ENCODE measurements at regions not wholly inside any gene's neighbourhood (a gene's known extent, or its start where the extent isn't known, plus 50 kb on each side); places are given as distances from the start of the nearest gene placed in this dataset.
"Not testable (repeated sequence)": the region's sequence is repeated elsewhere in the genome, so short reads cannot be mapped to it uniquely, and the experiment has no call there.

DNA sequence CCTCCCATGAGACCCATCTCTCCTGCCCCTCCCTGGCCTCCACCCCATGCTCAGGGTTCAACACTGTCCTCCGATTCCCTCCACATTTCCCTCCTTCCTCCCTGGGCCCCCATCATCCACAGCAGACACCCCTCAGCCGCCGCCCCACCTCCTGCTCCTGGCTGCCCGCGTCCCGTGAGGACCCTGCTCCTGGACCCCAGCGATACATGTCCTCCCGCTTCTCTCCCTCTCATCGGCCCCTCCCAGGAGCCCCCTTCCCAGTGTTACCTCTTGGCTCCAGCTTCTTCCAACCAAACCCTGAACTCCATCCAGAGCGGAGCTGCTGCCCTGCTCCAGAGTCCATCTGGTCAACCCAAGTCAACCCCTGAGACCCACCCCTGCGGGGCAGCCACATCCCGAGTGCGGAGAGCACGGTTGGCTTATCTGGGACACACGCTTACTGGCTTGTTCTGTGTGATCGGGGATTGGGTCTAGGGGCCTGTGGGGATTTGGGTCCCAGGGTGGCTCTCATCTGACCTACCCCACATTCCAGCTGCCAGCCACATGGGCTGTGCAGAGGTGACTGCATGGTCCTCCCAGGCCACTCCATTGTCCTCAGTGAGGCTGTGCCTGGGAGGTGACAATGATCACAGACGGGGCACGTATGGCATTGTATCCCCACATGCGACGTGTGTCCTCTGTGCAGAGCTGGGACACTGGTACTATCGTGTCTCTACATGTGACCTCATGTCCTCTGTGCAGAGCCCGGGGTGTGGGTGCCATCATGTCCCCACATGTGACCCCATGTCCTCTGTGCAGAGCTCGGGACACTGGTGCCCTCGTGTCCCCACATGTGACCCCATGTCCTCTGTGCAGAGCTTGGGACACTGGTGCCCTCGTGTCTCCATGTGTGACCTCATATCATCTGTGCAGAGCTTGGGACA is 333.6 kb downstream of the ADGRD1 start:
- Histone ChIP-seq H3K27me3 (no peaks in the 10 kb centered on the region), H3K27ac (no peak overlapping the region), H3K4me3 (no peak overlapping the region), H3K9me3 (no peaks in the 10 kb centered on the region), H3K36me3 (no peaks in the 10 kb centered on the region), H3K4me1 (no peaks in the 10 kb centered on the region)
- peak in 1 of 3 donors; percentile 30 for DNase-seq
- TF ChIP-seq, protein P1, sequence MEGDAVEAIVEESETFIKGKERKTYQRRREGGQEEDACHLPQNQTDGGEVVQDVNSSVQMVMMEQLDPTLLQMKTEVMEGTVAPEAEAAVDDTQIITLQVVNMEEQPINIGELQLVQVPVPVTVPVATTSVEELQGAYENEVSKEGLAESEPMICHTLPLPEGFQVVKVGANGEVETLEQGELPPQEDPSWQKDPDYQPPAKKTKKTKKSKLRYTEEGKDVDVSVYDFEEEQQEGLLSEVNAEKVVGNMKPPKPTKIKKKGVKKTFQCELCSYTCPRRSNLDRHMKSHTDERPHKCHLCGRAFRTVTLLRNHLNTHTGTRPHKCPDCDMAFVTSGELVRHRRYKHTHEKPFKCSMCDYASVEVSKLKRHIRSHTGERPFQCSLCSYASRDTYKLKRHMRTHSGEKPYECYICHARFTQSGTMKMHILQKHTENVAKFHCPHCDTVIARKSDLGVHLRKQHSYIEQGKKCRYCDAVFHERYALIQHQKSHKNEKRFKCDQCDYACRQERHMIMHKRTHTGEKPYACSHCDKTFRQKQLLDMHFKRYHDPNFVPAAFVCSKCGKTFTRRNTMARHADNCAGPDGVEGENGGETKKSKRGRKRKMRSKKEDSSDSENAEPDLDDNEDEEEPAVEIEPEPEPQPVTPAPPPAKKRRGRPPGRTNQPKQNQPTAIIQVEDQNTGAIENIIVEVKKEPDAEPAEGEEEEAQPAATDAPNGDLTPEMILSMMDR (IDR thresholded peaks at IDR 0.05) = no peak
- TF ChIP-seq POLR2A (IDR thresholded peaks at IDR 0.05) = no peak

DNA sequence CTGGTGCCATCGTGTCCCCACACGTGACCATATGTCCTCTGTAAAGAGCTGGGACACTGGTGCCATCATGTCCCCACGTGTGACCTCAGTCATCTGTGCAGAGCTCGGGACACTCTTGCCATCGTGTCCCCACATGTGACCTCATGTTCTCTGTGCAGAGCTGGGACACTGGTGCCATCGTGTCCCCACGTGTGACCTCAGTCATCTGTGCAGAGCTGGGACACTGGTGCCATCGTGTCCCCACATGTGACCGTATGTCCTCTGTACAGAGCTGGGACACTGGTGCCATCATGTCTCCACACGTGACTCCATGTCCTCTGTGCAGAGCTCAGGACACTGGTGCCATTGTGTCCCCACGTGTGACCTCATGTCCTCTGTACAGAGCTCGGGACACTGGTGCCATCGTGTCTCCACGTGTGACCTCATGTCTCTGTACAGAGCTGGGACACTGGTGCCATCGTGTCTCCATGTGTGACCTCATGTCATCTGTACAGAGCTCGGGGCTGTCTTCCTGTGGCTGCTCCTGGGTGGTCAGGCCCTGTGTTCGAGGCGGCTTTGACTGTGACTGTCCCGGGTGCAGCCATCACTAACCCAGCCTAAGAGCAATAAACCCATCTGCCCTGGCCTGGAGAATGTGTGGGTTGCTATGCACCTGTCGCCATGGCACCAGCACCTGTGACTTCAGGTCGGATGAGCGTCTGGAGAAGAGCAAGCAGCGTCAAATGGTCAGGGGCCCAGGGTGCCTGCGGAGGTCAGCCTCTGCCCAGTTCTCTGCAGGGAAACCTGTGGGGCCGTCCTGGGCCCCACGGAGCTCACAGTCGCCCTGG is 334.4 kb downstream of the ADGRD1 start:
- Histone ChIP-seq H3K27ac (no peak overlapping the region), H3K4me1 (no peaks in the 10 kb centered on the region), H3K9me3 (no peaks in the 10 kb centered on the region), H3K27me3 (no peaks in the 10 kb centered on the region), H3K4me3 (no peak overlapping the region), H3K36me3 (no peaks in the 10 kb centered on the region)
- peak in 1 of 3 donors; percentile 18 for DNase-seq
- TF ChIP-seq, protein P1 (IDR thresholded peaks at IDR 0.05) = no peak
- no peak for TF ChIP-seq POLR2A (IDR thresholded peaks at IDR 0.05)

DNA sequence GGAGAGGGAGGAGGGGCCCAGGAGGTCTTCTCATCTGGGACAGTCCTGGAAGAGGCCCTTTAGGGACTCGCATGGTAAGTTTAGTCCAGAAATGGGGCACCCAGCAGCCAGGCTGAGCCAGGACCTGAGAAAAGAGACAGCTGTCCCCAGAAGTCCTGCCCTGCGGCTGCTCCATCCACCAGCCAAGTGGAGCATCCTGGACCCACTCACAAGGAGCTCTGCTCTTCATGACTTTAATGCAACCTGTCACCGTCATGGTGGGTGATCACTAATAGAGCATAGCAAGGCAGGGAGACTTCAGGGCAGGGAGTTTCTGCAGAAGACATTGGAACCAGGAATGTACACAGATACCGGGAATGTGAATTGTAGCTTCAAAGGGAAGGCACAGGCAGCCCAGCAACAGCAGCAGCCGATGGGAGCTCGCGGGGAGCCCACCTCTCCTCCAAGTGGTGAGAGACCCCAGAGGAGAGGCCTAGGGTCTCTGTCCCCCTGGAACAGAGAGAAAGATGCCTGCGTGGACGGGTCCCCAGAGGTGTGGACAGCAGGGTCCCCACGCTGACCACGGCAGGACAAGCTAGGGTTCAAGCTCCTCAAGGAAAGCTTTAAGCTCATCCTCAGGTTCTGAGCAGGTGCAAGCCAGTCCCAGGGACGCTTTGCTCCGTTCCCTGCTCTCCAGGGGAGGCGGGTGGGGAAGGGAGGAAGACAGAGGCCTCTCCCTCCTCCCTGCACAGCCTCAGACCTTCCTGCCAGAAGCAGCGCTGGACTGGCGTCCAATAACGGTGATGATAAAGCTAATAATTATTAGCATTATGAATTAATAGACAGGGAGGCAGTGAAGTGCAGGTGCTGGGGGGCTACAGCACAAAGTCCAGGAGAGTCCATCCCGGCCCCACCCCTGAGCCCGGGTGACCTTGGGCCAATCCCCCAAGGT is 335.3 kb downstream of the ADGRD1 start:
- not testable (repeated sequence) for H3K36me3 ChIP-seq, H3K9me3 ChIP-seq, H3K4me1 ChIP-seq, H3K4me3 ChIP-seq, H3K27ac ChIP-seq, H3K27me3 ChIP-seq
- DNase-seq = peak in 1 of 3 donors; percentile 29

DNA sequence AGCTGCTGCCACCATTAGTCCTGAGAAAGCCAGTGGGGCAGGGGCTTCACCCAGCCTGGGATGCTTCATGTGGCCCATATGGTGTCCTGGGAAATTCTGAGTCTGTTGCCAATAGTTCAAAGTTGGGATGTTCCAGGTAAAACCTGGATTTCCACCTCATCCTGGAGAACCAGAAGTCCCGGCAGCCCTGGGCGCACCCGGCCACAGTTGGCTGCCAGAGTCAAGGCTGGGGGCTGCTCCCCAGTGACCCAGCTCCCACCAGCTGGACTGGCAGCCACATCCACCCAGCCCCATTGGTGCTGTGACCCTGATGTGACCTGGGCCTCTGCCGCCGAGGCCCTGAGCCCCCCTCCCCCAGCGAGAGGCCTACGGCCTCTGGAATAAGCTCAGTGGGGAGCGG is 336.1 kb downstream of the ADGRD1 start:
- not testable (repeated sequence) for H3K4me1 ChIP-seq, H3K27ac ChIP-seq, H3K4me3 ChIP-seq, H3K9me3 ChIP-seq, H3K27me3 ChIP-seq, H3K36me3 ChIP-seq
- DNase-seq = peak in 1 of 3 donors; percentile 9

DNA sequence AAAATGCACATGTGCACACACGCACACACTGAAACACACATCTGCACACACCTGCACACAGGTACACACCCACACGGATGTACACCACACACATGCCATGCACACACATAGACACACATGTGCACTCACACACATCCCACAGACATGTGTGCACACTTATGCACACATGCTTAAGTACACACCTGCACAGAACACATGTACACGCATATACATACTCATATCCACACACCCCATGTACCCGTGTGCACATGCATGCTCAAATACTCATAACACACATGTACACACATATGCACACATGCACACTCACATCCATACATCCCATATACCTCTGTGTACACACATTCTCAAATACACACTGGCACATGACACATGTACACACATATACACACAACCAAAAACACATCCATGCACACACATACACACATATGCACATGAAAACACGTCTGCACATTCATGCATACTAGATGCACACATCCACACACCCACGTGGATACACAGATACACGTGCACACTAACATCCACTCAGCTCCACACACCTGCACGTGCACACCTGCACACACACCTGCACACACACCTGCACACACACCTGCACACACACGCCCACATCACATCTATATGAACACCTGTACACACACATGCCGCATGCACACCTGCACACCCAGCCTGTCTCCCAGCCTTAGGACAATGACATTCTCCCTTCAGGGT is 336.7 kb downstream of the ADGRD1 start:
- no peak overlapping the region for H3K4me3 ChIP-seq
- no peaks in the 10 kb centered on the region for H3K36me3 ChIP-seq

DNA sequence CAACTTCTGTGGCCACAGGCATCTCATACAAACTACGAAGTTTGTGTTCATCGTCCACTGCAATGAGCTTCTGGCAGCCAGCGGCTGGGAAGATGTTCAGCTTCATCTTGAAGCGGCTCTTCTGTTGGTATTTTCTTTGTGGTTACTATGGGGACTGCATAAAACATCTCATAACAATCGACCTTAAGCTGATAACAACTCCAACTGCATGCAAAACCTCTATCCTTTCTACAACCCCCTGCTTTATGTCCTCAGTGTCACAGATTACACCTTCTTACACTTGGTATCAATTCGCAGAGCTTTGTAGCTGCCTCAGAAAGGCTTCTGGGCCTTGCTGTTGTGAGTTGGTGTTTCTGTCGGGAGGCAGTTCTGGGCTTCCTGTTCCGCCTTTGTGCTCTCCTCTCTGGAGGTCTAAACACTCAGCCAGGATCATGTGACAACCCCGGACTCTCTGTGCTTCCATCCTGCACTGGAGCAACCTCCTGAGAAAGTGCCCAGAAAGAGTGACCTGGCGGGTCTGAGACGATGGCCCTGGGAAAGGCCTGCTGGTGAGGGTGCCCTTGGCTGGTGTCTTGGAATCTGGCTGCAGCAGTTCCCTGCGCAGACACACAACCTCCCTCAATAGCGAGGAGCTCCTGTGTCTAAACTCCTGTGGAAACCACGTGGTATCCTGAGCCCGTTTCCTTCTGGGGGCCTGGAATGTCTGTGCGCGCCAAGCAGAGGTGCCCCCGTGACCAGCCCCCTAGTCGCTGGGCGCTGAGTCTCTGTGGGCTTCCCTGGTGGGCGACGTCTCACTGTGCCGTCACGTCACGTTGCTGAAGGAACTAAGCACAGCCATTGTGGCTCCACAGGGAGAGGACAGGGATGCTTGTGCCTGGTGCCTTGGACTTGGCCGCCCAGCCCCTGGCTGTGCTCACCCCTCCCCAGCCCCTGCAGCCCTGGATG is 339.6 kb downstream of the ADGRD1 start:
- peak in 1 of 3 donors; percentile 19 for DNase-seq
- H3K4me3 ChIP-seq, H3K4me1 ChIP-seq, H3K9me3 ChIP-seq, H3K36me3 ChIP-seq, H3K27ac ChIP-seq, H3K27me3 ChIP-seq: not testable (repeated sequence)

More for the DNA sequence above, 336.7 kb downstream of the ADGRD1 start:
- Histone ChIP-seq H3K9me3 (no peaks in the 10 kb centered on the region), H3K27ac (no peak overlapping the region), H3K27me3 (no peaks in the 10 kb centered on the region), H3K4me1 (no peaks in the 10 kb centered on the region)
- DNase-seq = no peak
- TF ChIP-seq, protein P1 (IDR thresholded peaks at IDR 0.05) = no peak
- TF ChIP-seq POLR2A (IDR thresholded peaks at IDR 0.05) = no peak

DNA sequence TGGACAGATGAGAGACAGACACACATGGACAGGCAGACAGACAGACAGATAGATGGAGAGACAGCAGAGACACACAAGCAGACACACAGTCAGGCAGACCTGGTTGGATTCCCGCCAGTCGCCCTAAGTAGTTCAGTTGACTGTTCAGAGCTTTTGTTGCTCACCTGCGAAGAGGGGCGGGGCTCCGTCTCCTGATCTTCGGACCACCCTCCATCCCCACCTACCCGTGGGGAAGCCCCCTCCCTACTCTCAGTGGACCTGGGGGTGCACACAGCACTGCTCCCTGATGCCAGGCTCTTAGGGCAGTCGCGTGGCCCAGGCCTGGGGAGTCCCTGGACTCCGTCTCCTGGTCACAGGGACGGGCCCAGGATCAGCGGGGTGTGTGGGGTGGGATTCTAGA is 341.0 kb downstream of the ADGRD1 start:
- not testable (repeated sequence) for H3K27ac ChIP-seq

DNA sequence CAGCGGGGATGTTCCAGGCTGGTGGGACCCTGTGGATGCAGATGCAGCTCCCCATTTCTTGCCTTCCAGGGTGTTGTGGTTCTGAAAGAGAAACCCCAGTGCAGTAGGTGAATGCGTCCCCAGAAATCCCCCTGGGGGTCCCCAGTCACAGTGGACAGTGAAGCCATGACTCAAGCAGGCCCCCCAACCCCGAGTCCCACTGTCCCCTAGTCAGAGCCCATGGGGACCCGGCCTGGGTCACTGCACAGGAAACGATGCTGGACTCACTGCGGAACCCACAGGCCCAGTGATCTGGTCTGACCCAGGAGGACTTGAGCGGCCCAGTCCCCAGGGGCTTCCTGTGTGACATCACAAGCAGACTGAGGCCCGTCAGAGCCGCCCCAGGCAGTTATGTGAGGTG is 341.4 kb downstream of the ADGRD1 start:
- not testable (repeated sequence) for H3K36me3 ChIP-seq, H3K27me3 ChIP-seq, H3K4me1 ChIP-seq, H3K9me3 ChIP-seq, H3K27ac ChIP-seq, H3K4me3 ChIP-seq, DNase-seq

More for the DNA sequence above, 341.0 kb downstream of the ADGRD1 start:
- H3K36me3 ChIP-seq, H3K4me3 ChIP-seq, DNase-seq, H3K27me3 ChIP-seq, H3K9me3 ChIP-seq, H3K4me1 ChIP-seq: not testable (repeated sequence)

DNA sequence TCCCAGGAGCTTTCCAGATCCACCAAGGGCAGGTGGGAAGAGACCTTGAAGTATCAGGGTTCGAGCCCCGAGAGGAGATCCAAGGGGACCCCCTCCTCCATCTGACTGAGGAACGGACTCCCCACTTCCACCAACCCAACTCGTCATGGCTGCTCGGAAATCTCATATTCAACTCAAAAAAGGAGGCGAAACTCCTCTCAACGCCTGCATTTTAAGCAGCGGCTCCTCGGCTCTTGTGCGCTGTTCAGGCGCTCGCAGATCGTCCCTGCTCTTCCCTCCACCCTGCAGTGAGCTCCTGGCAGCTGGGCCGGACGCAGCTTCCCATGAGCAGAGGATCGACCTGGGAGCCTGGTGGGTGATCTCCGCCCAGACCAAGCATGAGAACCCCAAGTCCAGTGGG is 341.9 kb downstream of the ADGRD1 start:
- H3K27me3 ChIP-seq, DNase-seq, H3K9me3 ChIP-seq, H3K36me3 ChIP-seq, H3K4me3 ChIP-seq, H3K27ac ChIP-seq, H3K4me1 ChIP-seq: not testable (repeated sequence)
